ENCODE measurements at regions not wholly inside any gene's neighbourhood (a gene's known extent, or its start where the extent isn't known, plus 50 kb on each side); places are given as distances from the start of the nearest gene placed in this dataset.

DNA sequence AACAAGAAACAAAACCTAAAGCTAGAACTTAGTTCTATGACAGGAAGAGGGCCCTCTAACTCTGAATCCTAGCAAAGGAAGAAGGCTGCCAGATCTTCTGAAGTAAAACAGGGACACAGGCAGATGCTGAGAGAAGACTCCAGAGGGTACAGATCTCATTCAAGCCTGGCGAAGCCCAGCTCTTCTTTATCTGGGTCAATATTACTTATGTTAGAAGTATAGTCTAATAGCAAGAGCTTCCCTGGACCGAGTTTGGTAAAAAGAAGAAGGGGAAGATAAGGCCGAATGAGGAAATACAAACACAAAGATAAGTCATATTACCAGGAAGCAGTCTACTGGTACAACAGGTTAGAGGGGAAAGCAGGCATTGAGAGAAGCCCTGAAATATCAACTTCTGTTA lies 79.9 kb upstream of the CCDC91 start:
- DNase-seq = no peak

DNA sequence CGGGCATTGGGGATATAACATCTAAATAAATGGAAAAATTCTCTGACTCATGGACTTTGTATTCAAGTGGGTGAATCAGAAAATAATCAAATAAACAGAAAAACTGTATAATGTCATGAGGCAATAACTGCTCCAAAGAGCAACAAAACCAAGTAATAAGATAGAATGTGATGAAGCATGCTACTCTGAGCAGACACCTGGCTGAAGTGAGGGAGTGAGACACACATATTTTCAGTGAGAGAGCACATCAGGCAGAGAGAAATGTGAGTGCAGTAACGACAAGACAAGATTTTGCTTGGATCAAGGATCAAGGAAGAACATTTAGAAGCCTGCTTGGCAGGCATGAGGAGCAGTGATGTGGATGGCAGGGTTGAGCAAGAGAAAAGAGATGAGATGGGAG lies 75.8 kb upstream of the CCDC91 start:
- no peak for DNase-seq

DNA sequence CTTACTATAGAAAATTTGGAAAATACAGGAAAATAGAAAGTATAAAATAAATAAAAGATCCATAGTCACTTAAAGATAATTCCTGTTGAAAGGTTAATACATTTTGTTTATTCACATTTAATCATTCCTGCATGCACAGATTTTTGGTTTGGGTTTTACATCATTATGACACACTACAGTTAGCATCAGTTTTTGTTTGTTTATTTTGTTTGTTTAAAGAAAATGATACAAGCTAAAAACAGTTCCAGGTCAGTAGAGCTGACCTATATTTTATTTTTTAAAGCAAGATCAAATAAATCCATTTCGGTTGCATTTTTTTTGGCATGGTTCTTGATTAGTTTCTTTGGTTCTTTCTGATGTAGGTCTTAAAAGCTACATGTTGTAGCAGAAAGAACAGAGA lies 68.8 kb upstream of the CCDC91 start:
- DNase-seq = no peak

DNA sequence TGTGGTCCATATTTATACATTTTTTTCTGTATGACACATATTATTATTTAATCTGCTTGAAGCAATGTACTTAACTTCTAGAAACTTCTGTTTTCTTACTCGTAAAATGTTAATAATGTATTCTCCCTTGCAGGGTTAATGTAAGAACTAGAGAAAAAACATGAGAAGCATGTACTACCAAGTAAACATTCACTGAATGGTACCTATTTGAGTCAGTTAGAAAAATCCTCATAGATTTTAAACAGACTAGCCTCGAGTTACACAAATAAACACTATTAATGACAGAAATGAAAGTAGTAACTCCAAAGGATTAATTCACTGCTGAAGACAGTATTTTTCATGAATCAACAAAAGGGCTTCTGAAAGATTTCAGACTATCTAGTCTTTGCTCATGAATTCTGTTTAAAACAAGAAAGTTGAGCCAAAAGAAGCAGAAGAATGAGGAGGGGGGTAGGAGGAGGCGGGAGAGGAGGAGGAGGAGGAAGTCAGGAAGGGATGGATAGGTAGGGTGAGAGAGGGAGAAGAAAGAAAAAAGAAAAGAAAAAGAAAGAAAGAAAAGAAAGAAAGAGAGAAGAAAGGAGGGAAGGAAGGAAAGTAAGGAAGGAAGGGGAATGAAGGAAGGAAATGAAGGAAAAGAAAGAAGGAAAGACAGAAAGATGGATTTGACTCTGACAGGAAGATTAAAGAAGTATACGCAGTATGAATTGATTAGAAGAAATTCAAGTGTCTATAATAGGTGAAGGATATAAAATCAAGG lies 68.2 kb upstream of the CCDC91 start:
- DNase-seq = no peak

DNA sequence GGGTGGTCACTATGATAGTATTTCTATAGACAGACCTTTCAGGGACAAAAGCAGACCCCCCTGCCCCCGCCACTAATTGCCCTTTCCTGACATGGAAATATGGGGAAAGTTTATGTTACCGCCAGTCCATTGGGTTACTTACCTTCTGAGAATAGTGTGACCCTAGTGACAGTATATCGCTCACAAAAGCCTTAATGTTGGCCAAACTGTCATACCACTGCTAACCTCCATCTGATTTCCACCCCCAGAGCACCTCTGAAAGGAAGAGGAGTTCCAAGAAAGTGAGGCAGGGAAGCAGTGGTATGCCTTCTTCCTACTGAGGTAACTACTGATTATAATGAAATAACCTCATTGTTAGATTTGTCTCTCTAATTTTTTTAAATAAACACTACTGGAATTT lies 67.5 kb upstream of the CCDC91 start:
- no peak for DNase-seq

DNA sequence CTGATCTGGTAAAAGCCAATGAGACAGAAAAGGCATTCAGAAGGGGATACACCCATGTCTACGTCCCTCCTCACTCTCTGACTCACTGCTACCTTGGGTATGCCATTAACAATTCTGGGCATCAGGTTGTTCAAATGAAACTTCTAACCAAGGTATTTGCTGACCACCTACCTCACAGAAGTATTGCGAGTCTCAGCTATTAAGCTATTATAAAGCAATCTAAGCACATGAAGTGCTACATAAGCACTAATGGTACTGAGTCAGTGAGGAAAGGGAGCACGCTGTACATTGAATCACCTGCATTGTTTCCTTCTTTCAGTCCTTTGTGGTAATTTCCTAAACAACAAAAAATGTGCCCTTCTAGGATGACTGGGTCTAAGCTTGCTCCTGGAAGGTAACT lies 62.8 kb upstream of the CCDC91 start:
- no peak for DNase-seq

DNA sequence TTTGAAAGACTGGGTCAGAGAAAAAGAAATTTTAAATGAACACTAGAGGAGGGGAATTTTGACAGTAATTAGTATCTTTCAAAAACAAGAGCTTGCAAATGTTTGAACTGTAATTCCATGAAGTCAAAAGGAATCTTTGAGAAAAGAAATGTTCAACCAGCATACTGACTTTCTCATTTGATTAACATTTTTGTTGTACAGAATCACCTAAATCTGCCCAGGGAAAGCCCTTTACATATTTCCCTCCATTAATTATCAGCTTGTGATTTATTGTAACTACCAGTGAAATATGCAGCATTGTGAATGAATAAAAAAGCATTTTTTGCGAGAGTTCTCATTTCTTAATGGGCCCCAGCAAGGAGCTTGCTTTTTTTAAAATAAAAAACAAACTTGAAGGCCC lies 61.2 kb upstream of the CCDC91 start:
- DNase-seq = no peak

DNA sequence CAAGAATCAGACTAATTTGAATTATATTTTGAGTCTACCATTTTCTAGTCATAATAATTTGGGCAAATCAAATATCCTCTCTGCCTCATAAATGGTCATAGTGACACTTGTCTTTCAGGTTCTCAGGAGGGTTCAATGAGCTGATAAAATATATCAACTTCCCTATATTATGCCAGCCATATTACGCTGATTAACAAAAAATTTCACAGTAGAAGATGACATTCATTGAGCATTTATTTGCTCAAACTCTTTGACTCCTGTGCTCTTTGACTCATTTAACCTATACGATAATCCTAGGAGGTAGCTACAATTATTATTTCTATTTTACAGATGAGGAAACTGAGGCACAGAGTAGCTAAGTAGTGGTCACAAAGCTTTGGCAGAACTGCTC lies 60.0 kb upstream of the CCDC91 start:
- DNase-seq = no peak

DNA sequence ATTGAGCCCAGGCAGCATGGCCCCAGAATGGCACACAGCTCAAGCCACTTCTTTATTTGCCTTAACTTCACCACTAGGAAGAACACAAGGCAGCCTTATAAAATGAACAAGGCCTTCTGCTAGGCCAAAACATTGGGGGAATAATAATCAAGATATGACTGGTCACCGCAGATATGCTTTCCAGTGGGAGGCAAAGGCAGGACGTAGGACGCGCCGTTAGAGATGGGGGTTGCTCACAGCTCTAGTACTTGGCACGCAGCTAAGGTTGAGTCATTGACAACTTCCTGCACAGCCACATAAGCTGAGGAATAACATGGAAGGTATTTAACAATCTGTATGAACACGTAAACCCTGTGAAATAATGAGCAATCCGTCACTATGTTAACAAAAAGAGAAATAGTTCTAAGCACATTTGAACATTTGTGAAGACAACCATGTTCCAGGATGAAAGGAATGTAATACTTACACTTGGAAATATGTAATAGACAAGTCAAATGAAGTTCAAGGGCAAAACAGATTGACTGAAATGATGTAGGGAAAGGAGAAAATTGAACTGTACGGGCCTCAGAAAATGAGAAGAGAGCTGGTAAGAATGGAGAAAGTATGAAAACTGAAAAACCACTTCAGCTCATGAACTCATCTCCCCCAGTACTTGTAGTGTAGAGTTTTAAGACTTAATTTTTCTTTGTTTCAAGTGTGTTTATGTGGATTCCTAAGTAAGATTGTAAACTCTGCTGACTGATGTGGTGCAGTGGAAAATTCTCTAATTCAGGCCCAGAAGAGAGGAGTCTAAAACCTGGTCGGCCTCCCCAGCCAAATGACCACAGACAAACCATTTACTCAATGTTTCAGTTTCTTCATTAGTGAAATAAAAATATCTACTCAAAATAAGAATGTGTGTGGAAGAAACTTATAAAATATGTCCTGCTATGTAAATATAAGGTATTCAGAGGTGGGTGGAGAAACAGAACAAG lies 59.3 kb upstream of the CCDC91 start:
- DNase-seq = no peak

DNA sequence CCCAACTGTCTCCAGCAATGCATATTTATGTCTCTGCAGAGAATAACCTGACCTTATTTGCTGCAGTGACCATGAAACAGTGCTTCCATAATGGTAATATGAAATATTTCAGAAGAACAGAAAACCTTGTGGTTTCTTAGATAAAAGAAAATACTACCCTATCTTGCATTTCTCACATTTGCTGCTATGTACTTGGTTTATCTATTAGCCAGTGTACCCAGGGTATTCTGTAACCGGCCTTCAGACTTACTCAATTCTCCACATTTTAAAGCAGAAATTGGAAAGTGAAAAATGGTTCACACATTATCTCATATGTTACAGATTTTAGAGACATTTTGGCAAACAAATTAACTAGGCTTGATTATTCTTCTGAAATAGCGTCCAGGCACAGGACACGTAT lies 57.9 kb upstream of the CCDC91 start:
- no peak for DNase-seq

DNA sequence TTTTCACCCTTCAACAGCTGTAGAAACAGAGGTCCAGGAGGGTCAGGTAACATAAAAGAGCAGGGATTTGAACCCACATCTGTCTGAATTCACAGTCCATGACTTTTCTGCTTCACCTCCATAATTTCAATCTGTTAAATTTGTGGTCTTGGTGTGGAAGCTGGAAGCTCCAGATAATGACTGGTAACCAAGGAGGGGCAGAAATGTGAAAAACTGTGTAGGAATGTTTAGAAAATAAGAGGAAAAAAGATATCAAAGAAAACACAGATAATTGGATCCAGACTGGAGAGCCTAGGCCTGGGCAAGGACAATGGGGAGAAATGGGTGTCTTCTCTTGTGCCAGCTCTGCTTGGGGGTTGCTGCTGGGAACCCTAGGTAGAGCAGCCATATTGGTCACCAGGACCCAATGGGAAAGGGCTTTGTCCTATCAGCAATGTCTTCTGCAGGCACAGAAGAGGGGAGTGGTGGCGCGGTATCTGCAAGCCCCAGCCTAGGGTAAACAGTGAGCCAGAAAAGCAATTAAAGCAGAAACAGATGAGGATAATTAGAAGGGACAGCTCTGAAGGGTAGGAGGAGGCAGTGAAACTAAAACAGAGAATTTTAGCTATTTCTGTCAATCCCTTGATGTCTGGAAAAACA lies 54.3 kb upstream of the CCDC91 start:
- no peak for DNase-seq

DNA sequence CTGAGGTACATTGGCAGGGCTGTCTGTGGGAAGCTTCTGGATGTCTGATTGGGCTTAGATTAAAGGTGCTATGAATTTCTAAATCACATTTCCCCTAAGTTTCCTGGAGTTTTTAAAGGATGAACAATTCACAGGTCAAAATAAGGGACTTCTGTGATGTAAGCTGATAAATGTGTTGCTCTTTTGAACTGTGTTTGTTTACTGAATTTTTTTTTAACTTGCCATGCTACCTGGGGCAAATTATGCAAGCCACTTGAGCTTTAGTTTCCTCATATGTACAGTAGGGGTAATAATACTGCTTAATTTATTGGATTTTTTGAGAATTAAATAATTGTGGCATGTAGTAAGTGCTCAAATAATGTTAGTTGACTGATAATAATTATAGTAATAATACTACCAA lies 52.8 kb upstream of the CCDC91 start:
- DNase-seq = no peak

DNA sequence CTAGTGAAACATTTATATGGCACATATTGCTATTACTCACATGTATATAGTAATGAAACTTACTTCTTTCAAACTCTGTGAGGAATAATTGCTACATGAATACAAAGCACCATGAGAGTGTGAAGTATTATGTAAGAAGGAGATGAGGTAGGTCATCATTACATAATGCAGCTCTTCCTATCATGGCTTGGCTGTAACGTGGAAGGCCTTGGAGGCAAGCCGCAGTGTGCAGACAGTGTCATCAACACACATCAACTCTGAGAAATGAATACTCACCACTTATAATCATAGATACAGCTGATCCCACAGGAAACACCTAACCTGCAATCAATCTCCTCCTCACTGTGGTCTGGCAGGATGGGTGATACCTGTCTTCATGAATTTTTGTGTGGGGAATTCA lies 49.9 kb upstream of the CCDC91 start:
- no peak for DNase-seq
